ENCODE measurements at regions not wholly inside any gene's neighbourhood (a gene's known extent, or its start where the extent isn't known, plus 50 kb on each side); places are given as distances from the start of the nearest gene placed in this dataset.

DNA sequence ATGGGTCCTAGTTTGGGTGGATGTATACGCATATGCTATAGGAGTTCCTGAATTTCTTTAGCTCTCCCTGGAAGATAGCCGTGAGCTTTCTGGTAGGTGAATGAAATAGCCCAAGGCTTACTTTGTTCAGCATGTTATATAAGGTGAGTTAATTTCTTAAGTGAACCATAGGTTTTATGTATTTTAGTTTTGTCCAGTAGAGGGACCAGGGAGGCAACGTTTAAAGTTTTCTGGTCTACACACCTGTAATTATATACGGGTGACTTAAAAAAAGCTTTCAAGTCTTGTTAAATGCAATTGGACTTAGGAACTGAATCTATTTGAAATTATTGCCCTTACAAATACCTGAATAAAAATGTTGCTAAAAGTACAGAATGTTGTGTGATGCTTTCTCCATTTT lies 402.5 kb upstream of the DDX18 start:
- ATAC-seq (ENCODE audit: low read depth) (no peak), DNase-seq (no peak)
- Mint-ChIP-seq H3K4me1 (no peaks in the 10 kb centered on the region), H3K9me3 (peaks cover 6% of the 10 kb centered on the region), H3K27me3 (no peaks in the 10 kb centered on the region), H3K36me3 (ENCODE audit: low read depth) (no peaks in the 10 kb centered on the region), H3K27ac (no peak overlapping the region), H3K4me3 (no peak overlapping the region)
- TF ChIP-seq, protein P1, sequence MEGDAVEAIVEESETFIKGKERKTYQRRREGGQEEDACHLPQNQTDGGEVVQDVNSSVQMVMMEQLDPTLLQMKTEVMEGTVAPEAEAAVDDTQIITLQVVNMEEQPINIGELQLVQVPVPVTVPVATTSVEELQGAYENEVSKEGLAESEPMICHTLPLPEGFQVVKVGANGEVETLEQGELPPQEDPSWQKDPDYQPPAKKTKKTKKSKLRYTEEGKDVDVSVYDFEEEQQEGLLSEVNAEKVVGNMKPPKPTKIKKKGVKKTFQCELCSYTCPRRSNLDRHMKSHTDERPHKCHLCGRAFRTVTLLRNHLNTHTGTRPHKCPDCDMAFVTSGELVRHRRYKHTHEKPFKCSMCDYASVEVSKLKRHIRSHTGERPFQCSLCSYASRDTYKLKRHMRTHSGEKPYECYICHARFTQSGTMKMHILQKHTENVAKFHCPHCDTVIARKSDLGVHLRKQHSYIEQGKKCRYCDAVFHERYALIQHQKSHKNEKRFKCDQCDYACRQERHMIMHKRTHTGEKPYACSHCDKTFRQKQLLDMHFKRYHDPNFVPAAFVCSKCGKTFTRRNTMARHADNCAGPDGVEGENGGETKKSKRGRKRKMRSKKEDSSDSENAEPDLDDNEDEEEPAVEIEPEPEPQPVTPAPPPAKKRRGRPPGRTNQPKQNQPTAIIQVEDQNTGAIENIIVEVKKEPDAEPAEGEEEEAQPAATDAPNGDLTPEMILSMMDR (IDR thresholded peaks at IDR 0.05) = no peak
- ChIA-PET POLR2A (no interaction called here), CTCF (no interaction called here)
- intact Hi-C loops (cut with micrococcal nuclease) = no loop called here

DNA sequence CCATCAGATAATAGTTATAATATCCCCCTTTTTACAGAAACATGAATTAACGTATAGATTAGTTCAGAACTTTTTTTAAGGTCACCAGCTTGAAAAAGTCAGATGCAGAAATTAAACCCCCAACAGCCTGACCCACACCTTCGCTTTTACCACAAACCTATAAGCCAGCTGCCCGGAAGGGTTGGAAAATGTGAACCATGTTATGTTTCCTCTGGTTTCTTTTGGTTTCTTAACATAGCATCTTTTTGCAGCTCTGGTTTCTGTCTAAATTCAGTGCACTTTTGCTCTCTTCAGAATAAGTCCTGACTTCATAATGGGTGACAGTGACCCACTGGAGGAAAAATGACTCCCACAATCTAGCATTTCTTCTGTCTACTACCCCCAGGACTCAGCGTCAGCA lies 381.7 kb upstream of the DDX18 start:
- ChIA-PET CTCF (no interaction called here), POLR2A (no interaction called here)
- Mint-ChIP-seq H3K27me3 (no peaks in the 10 kb centered on the region), H3K9me3 (no peaks in the 10 kb centered on the region), H3K36me3 (ENCODE audit: low read depth) (no peaks in the 10 kb centered on the region), H3K27ac (no peak overlapping the region), H3K4me3 (no peak overlapping the region), H3K4me1 (no peaks in the 10 kb centered on the region)
- intact Hi-C loops (cut with micrococcal nuclease) = no loop called here
- TF ChIP-seq, protein P1 (IDR thresholded peaks at IDR 0.05) = no peak
- no peak for ATAC-seq (ENCODE audit: low read depth)
- DNase-seq = no peak

DNA sequence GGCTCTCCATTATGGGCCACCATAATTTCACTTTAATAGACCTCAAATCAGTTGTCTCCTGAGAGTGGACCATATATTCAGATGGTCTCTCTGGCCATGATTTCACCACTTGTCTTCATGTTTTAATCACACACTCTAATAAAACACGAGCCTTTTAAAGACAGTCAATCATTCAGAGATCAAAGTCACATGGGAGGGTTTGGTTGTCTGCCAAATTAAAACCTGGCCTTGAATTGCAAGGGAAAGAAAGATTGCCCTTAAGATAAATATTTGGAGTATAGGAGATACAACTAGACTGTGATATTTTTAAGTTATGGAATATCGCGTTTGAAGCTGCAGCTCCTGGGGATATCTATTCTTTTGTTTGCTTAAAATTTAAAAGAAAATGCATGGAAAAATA lies 377.8 kb upstream of the DDX18 start:
- Mint-ChIP-seq H3K4me3 (no peak overlapping the region), H3K4me1 (no peaks in the 10 kb centered on the region), H3K27me3 (no peaks in the 10 kb centered on the region), H3K36me3 (ENCODE audit: low read depth) (no peaks in the 10 kb centered on the region), H3K27ac (no peak overlapping the region), H3K9me3 (peaks cover 2% of the 10 kb centered on the region)
- intact Hi-C loops (cut with micrococcal nuclease) = no loop called here
- TF ChIP-seq, protein P1 (IDR thresholded peaks at IDR 0.05) = no peak
- no peak for DNase-seq
- CTCF ChIA-PET = no interaction called here
- POLR2A ChIA-PET = no interaction called here
- no peak for ATAC-seq (ENCODE audit: low read depth)

DNA sequence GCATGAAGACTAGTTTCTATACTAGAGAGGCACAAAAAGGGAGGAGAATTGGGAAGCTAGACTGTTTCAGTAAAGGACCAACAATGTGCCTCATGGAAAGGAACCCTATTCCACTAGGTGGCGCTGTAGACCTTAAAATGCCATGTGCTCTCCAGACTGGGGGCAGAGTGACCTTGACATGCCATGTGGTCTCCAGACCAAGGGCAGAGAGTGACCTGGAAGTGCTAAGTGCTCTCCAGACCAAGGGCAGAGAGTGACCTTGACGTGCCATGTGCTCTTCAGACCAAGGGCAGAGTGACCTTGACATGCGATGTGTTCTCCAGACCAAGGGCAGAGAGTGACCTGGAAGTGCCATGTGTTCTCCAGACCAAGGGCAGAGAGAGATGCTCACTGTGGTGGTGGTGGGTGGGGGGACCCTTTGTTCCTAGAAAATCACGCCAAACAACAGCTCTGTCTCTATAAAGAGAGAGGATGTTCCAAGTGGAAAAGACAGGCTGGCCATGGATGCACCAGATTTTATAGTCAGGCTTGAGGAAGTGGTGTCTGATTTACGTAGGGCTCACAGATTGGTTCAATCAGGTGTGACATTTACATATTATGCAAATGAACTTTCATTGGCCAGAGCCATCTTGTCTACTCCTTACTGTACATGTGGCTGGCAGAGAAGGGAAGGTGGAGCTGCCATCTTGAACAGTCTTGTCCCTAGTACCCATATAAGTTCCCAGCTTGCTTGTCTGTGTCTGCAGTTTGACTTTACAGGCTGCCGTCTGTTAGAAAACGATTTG lies 344.0 kb upstream of the DDX18 start:
- intact Hi-C loops (cut with micrococcal nuclease) = no loop called here
- no peak for ATAC-seq (ENCODE audit: low read depth)
- Mint-ChIP-seq H3K9me3 (peaks cover 4% of the 10 kb centered on the region), H3K27me3 (no peaks in the 10 kb centered on the region), H3K4me1 (no peaks in the 10 kb centered on the region), H3K4me3 (no peak overlapping the region), H3K27ac (no peak overlapping the region), H3K36me3 (ENCODE audit: low read depth) (no peaks in the 10 kb centered on the region)
- no peak for DNase-seq
- ChIA-PET CTCF (no interaction called here), POLR2A (no interaction called here)
- TF ChIP-seq, protein P1 (IDR thresholded peaks at IDR 0.05) = no peak

DNA sequence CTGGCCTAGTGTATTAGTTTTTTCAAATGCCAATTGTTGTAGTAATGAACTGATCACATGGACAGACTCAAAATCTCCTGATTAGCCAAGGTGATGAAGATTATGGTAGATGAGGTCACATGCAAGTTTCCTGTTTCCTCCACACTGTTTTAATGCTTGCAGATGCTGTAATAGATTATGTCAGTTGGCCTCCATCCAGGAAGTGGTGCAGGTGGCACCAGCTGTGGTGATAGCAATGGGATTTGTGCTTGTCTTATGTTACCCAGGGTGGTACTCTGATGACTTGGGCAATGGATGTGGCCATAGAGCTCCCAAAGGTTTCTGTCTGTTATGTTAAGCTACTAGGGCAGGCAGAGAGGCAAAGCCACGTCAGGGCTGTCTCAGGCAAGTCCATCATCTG lies 332.9 kb upstream of the DDX18 start:
- H3K36me3 Mint-ChIP-seq (ENCODE audit: low read depth) = no peaks in the 10 kb centered on the region
- H3K9me3 Mint-ChIP-seq = peaks cover 26% of the 10 kb centered on the region
- no peaks in the 10 kb centered on the region for H3K4me1 Mint-ChIP-seq
- TF ChIP-seq, protein P1 (IDR thresholded peaks at IDR 0.05) = no peak
- no peak for DNase-seq
- CTCF ChIA-PET = no interaction called here
- H3K4me3 Mint-ChIP-seq = no peak overlapping the region
- H3K27me3 Mint-ChIP-seq = no peaks in the 10 kb centered on the region
- intact Hi-C loops (cut with micrococcal nuclease) = no loop called here
- POLR2A ChIA-PET = no interaction called here
- H3K27ac Mint-ChIP-seq = no peak overlapping the region
- ATAC-seq (ENCODE audit: low read depth) = no peak
